Esophagus squamous epithelium (tissue), 5 donors: ENCODE measurements at regions not wholly inside any gene's neighbourhood (a gene's known extent, or its start where the extent isn't known, plus 50 kb on each side); places are given as distances from the start of the nearest gene placed in this dataset.

Experiments
- DNase-seq: peaks from one replicate; lab custom pipeline; 2025; lab: John Stamatoyannopoulos, UW
- H3K27ac ChIP-seq, 4 donors: fragments of 200-600 bp; sonication (generic); one replicate each; pipeline ENCODE4 v1.5.1; 2016 to 2019; ENCODE audit warnings: mild to moderate bottlenecking in 1 of 4
- H3K27me3 ChIP-seq, 4 donors: fragments of 200-600 bp; sonication (generic); 1 replicate in 3 of 4; 2 replicates in 1 of 4; pipeline versions ENCODE4 v1.5.1 to v1.6.0; 2017 to 2021; ENCODE audit warnings: antibody characterized with exemption in 1 of 4
- H3K36me3 ChIP-seq, 3 donors: fragments of 200-600 bp; sonication (generic); one replicate each; pipeline ENCODE4 v1.5.1; 2016 to 2019
- H3K4me1 ChIP-seq, 3 donors: fragments of 200-600 bp; sonication (generic); one replicate each; pipeline ENCODE4 v1.5.1; 2017 to 2019
- H3K4me3 ChIP-seq, 4 donors: fragments of 200-600 bp; sonication (generic); 1 replicate in 3 of 4; 2 replicates in 1 of 4; pipeline ENCODE4 v1.5.1; 2016 to 2019; ENCODE audit warnings: mild to moderate bottlenecking in 2 of 4, moderate library complexity in 1 of 4
- H3K9me3 ChIP-seq, 3 donors: fragments of 200-600 bp; sonication (generic); one replicate each; pipeline ENCODE4 v1.5.1; 2016 to 2019
- POLR2A ChIP-seq, 4 donors: fragments of 450-650 bp; IDR thresholded peaks; one replicate each; pipeline ENCODE4 v1.6.1; 2017; ENCODE audit warnings: antibody characterized with exemption in 4 of 4, mild to moderate bottlenecking in 4 of 4, moderate library complexity in 3 of 4
- WGBS, 2 donors: methylation state at CpG; one replicate each; pipeline ENCODE4 v1.1.5; 2018; 5-methylcytosine and 5-hydroxymethylcytosine counted together
- intact Hi-C: fragments of 100-400 bp; cut with DNase I; formaldehyde crosslinking; loops from one replicate; pipeline ENCODE4 v1.15.0; 2022
- TF ChIP-seq, protein P1 (sequence below), 6 experiments: fragments of 450-650 bp in 4 of 6; fragments of 200-600 bp in 2 of 6; sonication (generic) in 2 of 6; IDR thresholded peaks; one replicate each; pipeline ENCODE4 v1.5.1; 2016 to 2019; ENCODE audit warnings: antibody characterized with exemption in 6 of 6, mild to moderate bottlenecking in 4 of 6, moderate library complexity in 4 of 6
- donor health status: DM: yes; HTN: yes; CAD: no.

DNA sequence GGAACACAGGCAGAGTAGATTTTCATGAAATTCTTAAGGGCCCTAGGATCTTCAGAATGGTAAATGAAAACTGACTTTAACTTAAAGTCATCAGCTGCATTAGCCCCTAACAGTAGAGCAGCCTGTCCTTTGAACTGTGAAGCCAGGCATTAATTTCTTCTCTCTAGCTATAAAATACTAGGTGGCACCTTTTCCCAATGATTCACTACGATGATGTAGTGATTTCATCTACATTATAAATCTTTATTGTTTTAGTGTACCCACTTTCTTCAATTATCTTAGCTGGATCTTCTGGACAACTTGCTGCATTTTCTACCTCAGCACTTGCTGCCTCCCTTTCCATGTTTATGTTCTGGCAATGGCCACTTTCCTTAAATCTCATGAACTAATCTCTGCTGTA, 290.5 kb downstream of the NOL4 start:
- DNase-seq = no peak
- H3K4me3 ChIP-seq = no peak overlapping the region
- no peaks in the 10 kb centered on the region for H3K4me1 ChIP-seq
- intact Hi-C loops = loop anchor here (10.0 kb wide), 1 partner anchor 59 kb away; no protein-coding TSS in a partner anchor
- no peak for TF ChIP-seq POLR2A (IDR thresholded peaks at IDR 0.05)
- TF ChIP-seq, protein P1, sequence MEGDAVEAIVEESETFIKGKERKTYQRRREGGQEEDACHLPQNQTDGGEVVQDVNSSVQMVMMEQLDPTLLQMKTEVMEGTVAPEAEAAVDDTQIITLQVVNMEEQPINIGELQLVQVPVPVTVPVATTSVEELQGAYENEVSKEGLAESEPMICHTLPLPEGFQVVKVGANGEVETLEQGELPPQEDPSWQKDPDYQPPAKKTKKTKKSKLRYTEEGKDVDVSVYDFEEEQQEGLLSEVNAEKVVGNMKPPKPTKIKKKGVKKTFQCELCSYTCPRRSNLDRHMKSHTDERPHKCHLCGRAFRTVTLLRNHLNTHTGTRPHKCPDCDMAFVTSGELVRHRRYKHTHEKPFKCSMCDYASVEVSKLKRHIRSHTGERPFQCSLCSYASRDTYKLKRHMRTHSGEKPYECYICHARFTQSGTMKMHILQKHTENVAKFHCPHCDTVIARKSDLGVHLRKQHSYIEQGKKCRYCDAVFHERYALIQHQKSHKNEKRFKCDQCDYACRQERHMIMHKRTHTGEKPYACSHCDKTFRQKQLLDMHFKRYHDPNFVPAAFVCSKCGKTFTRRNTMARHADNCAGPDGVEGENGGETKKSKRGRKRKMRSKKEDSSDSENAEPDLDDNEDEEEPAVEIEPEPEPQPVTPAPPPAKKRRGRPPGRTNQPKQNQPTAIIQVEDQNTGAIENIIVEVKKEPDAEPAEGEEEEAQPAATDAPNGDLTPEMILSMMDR (IDR thresholded peaks at IDR 0.05) = no peak
- WGBS, 2 donors = 58 to 71% methylated on average over 1 of the region's 1 CpG
- H3K27me3 ChIP-seq = no peaks in the 10 kb centered on the region
- H3K9me3 ChIP-seq = no peaks in the 10 kb centered on the region
- no peak overlapping the region for H3K27ac ChIP-seq
- no peaks in the 10 kb centered on the region for H3K36me3 ChIP-seq

- intact Hi-C loops = no loop called here
These were observed 296.5 kb downstream of the NOL4 start for GRCh38 chr18:33928231-33928630.

DNA sequence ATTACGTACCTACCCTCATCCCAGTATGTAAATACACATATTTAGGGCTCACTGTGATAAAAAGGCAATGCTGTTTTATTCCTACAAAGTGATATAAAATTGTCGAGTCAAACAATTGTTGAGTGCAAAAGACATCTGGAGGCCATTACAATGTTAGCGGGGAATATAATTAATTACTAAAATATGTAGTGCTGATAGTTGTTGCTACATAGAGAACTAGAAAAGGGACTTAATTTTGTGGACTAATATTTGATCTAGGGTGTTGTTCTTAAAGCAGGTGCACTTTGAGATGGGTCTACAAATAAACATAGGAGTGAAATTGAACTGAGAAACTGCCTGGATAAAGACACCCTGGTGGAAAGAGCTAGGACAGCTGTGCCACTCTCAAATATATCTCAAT, 300.1 kb downstream of the NOL4 start:
- DNase-seq = no peak
- WGBS, 2 donors = 67 to 69% methylated on average over 3 of the region's 3 CpGs
- Histone ChIP-seq H3K4me3 (no peak overlapping the region), H3K36me3 (no peaks in the 10 kb centered on the region), H3K4me1 (no peaks in the 10 kb centered on the region), H3K9me3 (no peaks in the 10 kb centered on the region), H3K27me3 (no peaks in the 10 kb centered on the region), H3K27ac (no peak overlapping the region)
- TF ChIP-seq, protein P1 (IDR thresholded peaks at IDR 0.05) = no peak
- no peak for TF ChIP-seq POLR2A (IDR thresholded peaks at IDR 0.05)
- intact Hi-C loops = no loop called here

More at GRCh38 chr18:33928231-33928630, 296.5 kb downstream of the NOL4 start:
- DNase-seq = no peak
- Histone ChIP-seq H3K27ac (no peak overlapping the region), H3K9me3 (no peaks in the 10 kb centered on the region), H3K27me3 (no peaks in the 10 kb centered on the region), H3K4me1 (no peaks in the 10 kb centered on the region), H3K36me3 (no peaks in the 10 kb centered on the region), H3K4me3 (no peak overlapping the region)
- 40 to 52% methylated on average over 3 of the region's 3 CpGs for WGBS, 2 donors
- TF ChIP-seq POLR2A (IDR thresholded peaks at IDR 0.05) = no peak

DNA sequence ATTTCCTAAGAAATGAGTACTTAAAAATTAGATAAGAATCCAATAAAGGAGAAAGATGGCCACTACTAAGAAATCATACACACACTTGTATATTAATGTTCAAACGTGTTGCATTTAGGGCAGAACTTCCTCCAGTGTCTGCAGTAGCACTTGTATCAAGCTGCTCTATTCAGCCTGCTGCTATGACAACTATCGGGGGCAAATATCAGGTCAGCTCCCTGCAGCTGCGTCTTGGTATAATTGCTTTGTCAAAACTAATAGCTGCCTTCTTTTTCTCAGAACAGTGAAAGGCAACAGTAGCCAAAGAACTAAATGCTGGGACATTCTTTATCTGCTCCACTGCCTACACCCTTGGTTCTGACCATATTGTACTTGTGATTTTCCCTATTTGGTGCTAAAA, 300.7 kb downstream of the NOL4 start:
- DNase-seq = no peak
- no peak overlapping the region for H3K4me3 ChIP-seq
- no peak overlapping the region for H3K27ac ChIP-seq
- intact Hi-C loops = no loop called here
- no peaks in the 10 kb centered on the region for H3K4me1 ChIP-seq
- 24 to 55% methylated on average over 3 of the region's 3 CpGs for WGBS, 2 donors
- H3K36me3 ChIP-seq = no peaks in the 10 kb centered on the region
- H3K27me3 ChIP-seq = no peaks in the 10 kb centered on the region
- no peaks in the 10 kb centered on the region for H3K9me3 ChIP-seq
- TF ChIP-seq POLR2A (IDR thresholded peaks at IDR 0.05) = no peak

DNA sequence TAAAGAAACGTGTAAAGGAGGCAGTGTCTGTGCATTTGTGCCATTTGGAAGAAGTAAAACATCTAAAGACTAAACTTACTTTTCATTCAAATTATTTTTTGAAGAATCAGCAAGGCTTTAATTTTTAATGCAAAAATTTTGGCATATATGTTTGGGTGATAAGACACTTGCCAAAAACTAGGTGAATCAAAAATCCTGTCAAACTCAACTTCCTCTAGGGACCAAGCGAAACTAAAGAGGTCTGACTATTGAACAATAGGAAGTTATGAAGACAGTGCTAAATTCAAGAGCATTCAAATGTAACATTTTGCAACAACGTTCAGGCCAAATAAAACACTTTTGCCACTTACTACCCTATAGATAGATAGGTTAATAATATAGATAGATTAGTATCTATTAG, 306.1 kb downstream of the NOL4 start:
- no peak overlapping the region for H3K4me3 ChIP-seq
- no peaks in the 10 kb centered on the region for H3K9me3 ChIP-seq
- 42 to 60% methylated on average over 3 of the region's 3 CpGs for WGBS, 2 donors
- intact Hi-C loops = no loop called here
- H3K36me3 ChIP-seq = no peaks in the 10 kb centered on the region
- no peaks in the 10 kb centered on the region for H3K27me3 ChIP-seq
- TF ChIP-seq, protein P1 (IDR thresholded peaks at IDR 0.05) = no peak
- no peak for TF ChIP-seq POLR2A (IDR thresholded peaks at IDR 0.05)
- H3K27ac ChIP-seq = no peak overlapping the region
- no peaks in the 10 kb centered on the region for H3K4me1 ChIP-seq
- DNase-seq = no peak

DNA sequence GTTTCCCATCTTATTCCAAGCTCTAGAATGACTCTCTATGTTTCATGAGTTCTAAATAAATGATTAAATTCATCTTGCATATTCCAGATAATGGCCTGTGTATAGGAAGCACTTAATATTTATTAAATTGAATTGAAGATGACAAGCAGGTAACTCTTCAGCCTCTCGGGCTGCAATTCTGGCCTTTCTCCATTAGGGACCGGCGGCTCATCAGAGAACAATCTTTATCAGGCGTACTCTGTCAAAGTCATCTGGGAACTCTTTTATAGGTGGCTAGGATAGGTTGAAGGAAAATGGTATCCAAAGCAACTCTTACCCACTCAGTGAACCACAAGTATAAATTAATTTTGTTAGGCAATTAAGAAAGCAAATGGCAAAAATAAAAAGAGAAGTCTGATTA, 308.5 kb downstream of the NOL4 start:
- no peaks in the 10 kb centered on the region for H3K4me1 ChIP-seq
- intact Hi-C loops = no loop called here
- H3K27ac ChIP-seq = no peak overlapping the region
- no peak overlapping the region for H3K4me3 ChIP-seq
- no peaks in the 10 kb centered on the region for H3K9me3 ChIP-seq
- no peak for DNase-seq
- no peaks in the 10 kb centered on the region for H3K36me3 ChIP-seq
- no peaks in the 10 kb centered on the region for H3K27me3 ChIP-seq
- TF ChIP-seq POLR2A (IDR thresholded peaks at IDR 0.05) = no peak
- TF ChIP-seq, protein P1 (IDR thresholded peaks at IDR 0.05) = no peak
- WGBS, 2 donors = 88 to 89% methylated on average over 4 of the region's 4 CpGs
